HCT116 (cell line): ENCODE measurements at regions not wholly inside any gene's neighbourhood (a gene's known extent, or its start where the extent isn't known, plus 50 kb on each side); places are given as distances from the start of the nearest gene placed in this dataset.

Source experiments
- CBX3 ChIP-seq: IDR thresholded peaks from 2 replicates; pipeline ENCODE4 v1.6.1; 2012; ENCODE audit warnings: low read depth
- JUND ChIP-seq: IDR thresholded peaks from 2 replicates; pipeline ENCODE4 v1.6.1; 2012
- POLR2A ChIP-seq: IDR thresholded peaks from 2 replicates; pipeline ENCODE4 v1.7.0; 2011; ENCODE audit warnings: borderline replicate concordance; ENCODE audit not compliant: insufficient read depth, insufficient read length; ENCODE audit errors: extremely low read depth
- TCF7L2 ChIP-seq: IDR thresholded peaks from 2 replicates; pipeline ENCODE4 v1.7.0; 2011; ENCODE audit warnings: borderline replicate concordance, inconsistent platforms; ENCODE audit not compliant: insufficient read depth, insufficient read length; ENCODE audit errors: extremely low read depth
- TF ChIP-seq, protein P1 (sequence below), 3 experiments: fragments of 200-600 bp in 1 of 3; sonication (generic) in 1 of 3; IDR thresholded peaks in 2 of 3; conservative IDR thresholded peaks in 1 of 3; 2 replicates each; pipeline ENCODE4 v1.5.1; 2012 to 2017; ENCODE audit warnings: low read depth in 2 of 3, low read length in 2 of 3, antibody characterized with exemption in 1 of 3, borderline replicate concordance in 1 of 3, control low read depth in 1 of 3, mild to moderate bottlenecking in 1 of 3, mixed read lengths in 1 of 3, mixed run types in 1 of 3, moderate library complexity in 1 of 3; ENCODE audit not compliant: insufficient read depth in 1 of 3

DNA sequence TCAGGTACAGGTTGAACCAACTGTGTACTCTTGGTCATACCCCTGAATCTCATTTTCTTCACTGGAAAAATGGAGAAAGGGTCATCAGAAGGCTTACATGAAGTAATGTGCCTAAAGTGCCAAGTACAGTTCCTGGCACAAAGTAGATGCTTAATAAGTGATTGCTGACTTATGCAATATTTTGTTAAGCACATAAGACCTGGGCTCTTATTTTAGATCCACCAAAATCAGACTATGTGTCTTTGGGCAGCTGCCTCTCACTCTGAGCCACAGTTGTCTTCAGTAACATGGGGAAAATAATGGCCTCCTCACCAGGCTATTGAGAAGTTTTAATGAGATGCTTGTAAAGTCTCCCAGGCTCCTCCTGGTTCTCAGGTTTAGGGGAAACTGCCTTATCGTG, 74.3 kb upstream of the TRABD2B start:
- TF ChIP-seq, protein P1, sequence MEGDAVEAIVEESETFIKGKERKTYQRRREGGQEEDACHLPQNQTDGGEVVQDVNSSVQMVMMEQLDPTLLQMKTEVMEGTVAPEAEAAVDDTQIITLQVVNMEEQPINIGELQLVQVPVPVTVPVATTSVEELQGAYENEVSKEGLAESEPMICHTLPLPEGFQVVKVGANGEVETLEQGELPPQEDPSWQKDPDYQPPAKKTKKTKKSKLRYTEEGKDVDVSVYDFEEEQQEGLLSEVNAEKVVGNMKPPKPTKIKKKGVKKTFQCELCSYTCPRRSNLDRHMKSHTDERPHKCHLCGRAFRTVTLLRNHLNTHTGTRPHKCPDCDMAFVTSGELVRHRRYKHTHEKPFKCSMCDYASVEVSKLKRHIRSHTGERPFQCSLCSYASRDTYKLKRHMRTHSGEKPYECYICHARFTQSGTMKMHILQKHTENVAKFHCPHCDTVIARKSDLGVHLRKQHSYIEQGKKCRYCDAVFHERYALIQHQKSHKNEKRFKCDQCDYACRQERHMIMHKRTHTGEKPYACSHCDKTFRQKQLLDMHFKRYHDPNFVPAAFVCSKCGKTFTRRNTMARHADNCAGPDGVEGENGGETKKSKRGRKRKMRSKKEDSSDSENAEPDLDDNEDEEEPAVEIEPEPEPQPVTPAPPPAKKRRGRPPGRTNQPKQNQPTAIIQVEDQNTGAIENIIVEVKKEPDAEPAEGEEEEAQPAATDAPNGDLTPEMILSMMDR (IDR thresholded peaks at IDR 0.05 in 2 of 3, conservative IDR thresholded peaks at IDR 0.05 in 1 of 3; ENCODE audit: borderline replicate concordance in 1 of 3, insufficient read depth in 1 of 3, low read depth in 2 of 3, low read length in 2 of 3): no peak
- TF ChIP-seq JUND (no peak), TCF7L2 (no peak), POLR2A (no peak), CBX3 (no peak)
